Suprapubic skin (tissue), 3 donors: ENCODE measurements at regions not wholly inside any gene's neighbourhood (a gene's known extent, or its start where the extent isn't known, plus 50 kb on each side); places are given as distances from the start of the nearest gene placed in this dataset.

Experiments
- CTCF ChIP-seq, 2 donors: fragments of 200-600 bp in 1 of 2; fragments of 450-650 bp in 1 of 2; sonication (generic) in 1 of 2; IDR thresholded peaks; one replicate each; pipeline ENCODE4 v1.5.1; 2016 to 2019; ENCODE audit warnings: antibody characterized with exemption in 2 of 2, mild to moderate bottlenecking in 1 of 2, moderate library complexity in 1 of 2
- POLR2A ChIP-seq, 2 donors: fragments of 450-650 bp; IDR thresholded peaks; one replicate each; pipeline ENCODE4 v1.6.1; 2017; ENCODE audit warnings: antibody characterized with exemption in 2 of 2, mild to moderate bottlenecking in 2 of 2, moderate library complexity in 2 of 2

DNA sequence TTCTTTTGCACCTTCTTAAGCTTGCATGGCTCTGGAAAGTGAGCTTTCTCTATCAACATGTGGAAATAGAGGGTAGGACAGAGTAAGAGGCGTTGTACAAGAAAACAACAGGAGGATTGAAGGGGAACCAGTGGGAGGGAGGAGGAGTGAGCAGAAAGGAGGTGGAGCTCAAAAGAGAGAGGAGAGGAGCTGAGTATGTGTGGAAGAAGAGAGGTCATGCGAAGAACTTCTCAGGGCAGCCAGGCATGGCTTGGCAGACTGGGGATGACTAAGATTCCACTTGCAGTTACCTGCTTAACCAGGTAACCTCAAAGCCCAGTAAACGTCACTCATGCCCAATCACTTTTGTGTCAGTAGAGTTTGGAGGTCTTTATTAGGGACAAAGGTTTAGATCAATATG lies 105.1 kb downstream of the BCL2L11 start:
- TF ChIP-seq CTCF (IDR thresholded peaks at IDR 0.05), result no peak
- no peak for TF ChIP-seq POLR2A (IDR thresholded peaks at IDR 0.05)
